Nephron (organoid): ENCODE measurements at regions not wholly inside any gene's neighbourhood (a gene's known extent, or its start where the extent isn't known, plus 50 kb on each side); places are given as distances from the start of the nearest gene placed in this dataset.

ENCODE experiments used
- H3K27ac Mint-ChIP-seq, 3 experiments: 2 replicates each; pipeline ENCODE4 v1.8.0; 2020; ENCODE audit warnings: mixed read lengths in 3 of 3, mild to moderate bottlenecking in 2 of 3, moderate library complexity in 1 of 3
- H3K27me3 Mint-ChIP-seq: 2 replicates; pipeline ENCODE4 v1.8.0; 2021; ENCODE audit warnings: low read depth, mild to moderate bottlenecking, moderate library complexity, mixed read lengths
- H3K36me3 Mint-ChIP-seq: 2 replicates; pipeline ENCODE4 v1.8.0; 2020; ENCODE audit warnings: low read depth, mixed read lengths
- H3K4me1 Mint-ChIP-seq: 2 replicates; pipeline ENCODE4 v1.8.0; 2020; ENCODE audit warnings: mixed read lengths
- H3K4me3 Mint-ChIP-seq, 3 experiments: 2 replicates each; pipeline ENCODE4 v1.8.0; 2020; ENCODE audit warnings: mild to moderate bottlenecking in 3 of 3, mixed read lengths in 3 of 3, moderate library complexity in 2 of 3
- H3K9me3 Mint-ChIP-seq: 2 replicates; pipeline ENCODE4 v1.8.0; 2020; ENCODE audit warnings: mixed read lengths
- CTCF ChIP-seq, 3 experiments: fragments of 200-600 bp; sonication (generic); IDR thresholded peaks; one replicate each; pipeline ENCODE4 v1.5.0; 2021; ENCODE audit warnings: antibody characterized with exemption in 3 of 3; ENCODE audit not compliant: unreplicated experiment in 3 of 3

- H3K9me3 Mint-ChIP-seq = no peaks in the 10 kb centered on the region
- H3K27ac Mint-ChIP-seq = no peak overlapping the region
- no peaks in the 10 kb centered on the region for H3K27me3 Mint-ChIP-seq
- H3K36me3 Mint-ChIP-seq = no peaks in the 10 kb centered on the region
- no peak overlapping the region for H3K4me3 Mint-ChIP-seq
- no peak for TF ChIP-seq CTCF (IDR thresholded peaks at IDR 0.05; ENCODE audit: unreplicated experiment in 3 of 3)
- peaks cover 4% of the 10 kb centered on the region for H3K4me1 Mint-ChIP-seq
These were observed 135.2 kb upstream of the NT5C1B start for GRCh38 chr2:18724371-18725145.

- no peaks in the 10 kb centered on the region for H3K36me3 Mint-ChIP-seq
- H3K4me3 Mint-ChIP-seq = no peak overlapping the region
- H3K27me3 Mint-ChIP-seq = no peaks in the 10 kb centered on the region
- H3K4me1 Mint-ChIP-seq = peaks cover 4% of the 10 kb centered on the region
- TF ChIP-seq CTCF (IDR thresholded peaks at IDR 0.05; ENCODE audit: unreplicated experiment in 3 of 3) = no peak
- no peak overlapping the region for H3K27ac Mint-ChIP-seq
- no peaks in the 10 kb centered on the region for H3K9me3 Mint-ChIP-seq
These were observed 133.8 kb upstream of the NT5C1B start for GRCh38 chr2:18723219-18723618.

GRCh38 chr2:18722101-18722500 lies 132.7 kb upstream of the NT5C1B start:
- no peaks in the 10 kb centered on the region for H3K36me3 Mint-ChIP-seq
- no peak overlapping the region for H3K4me3 Mint-ChIP-seq
- peak overlapping the region; percentile 2 to 72 (median 40) for H3K27ac Mint-ChIP-seq
- no peaks in the 10 kb centered on the region for H3K27me3 Mint-ChIP-seq
- peaks cover 4% of the 10 kb centered on the region for H3K4me1 Mint-ChIP-seq
- no peak for TF ChIP-seq CTCF (IDR thresholded peaks at IDR 0.05; ENCODE audit: unreplicated experiment in 3 of 3)
- no peaks in the 10 kb centered on the region for H3K9me3 Mint-ChIP-seq

GRCh38 chr2:18721038-18721922 lies 131.9 kb upstream of the NT5C1B start:
- Mint-ChIP-seq H3K27ac (peak overlapping the region; percentile 2 to 72 (median 40)), H3K36me3 (no peaks in the 10 kb centered on the region), H3K27me3 (no peaks in the 10 kb centered on the region), H3K4me1 (peaks cover 4% of the 10 kb centered on the region), H3K4me3 (no peak overlapping the region), H3K9me3 (peaks cover 2% of the 10 kb centered on the region)
- no peak for TF ChIP-seq CTCF (IDR thresholded peaks at IDR 0.05; ENCODE audit: unreplicated experiment in 3 of 3)

- no peak for TF ChIP-seq CTCF (IDR thresholded peaks at IDR 0.05; ENCODE audit: unreplicated experiment in 3 of 3)
- Mint-ChIP-seq H3K4me1 (peaks cover 4% of the 10 kb centered on the region), H3K27ac (no peak overlapping the region), H3K27me3 (no peaks in the 10 kb centered on the region), H3K36me3 (peaks cover 5% of the 10 kb centered on the region), H3K9me3 (peaks cover 7% of the 10 kb centered on the region), H3K4me3 (no peak overlapping the region)
These were observed 130.8 kb upstream of the NT5C1B start for GRCh38 chr2:18719978-18720775.
